Caco-2 (cell line): ENCODE measurements at regions not wholly inside any gene's neighbourhood (a gene's known extent, or its start where the extent isn't known, plus 50 kb on each side); places are given as distances from the start of the nearest gene placed in this dataset.

Source experiments
- BruUV-seq: library from RNA; stranded (reverse); fragments of 400-500 nt; replicated peaks from 2 replicates; lab custom pipeline; 2021; lab: Mats Ljungman, UMichigan
- CTCF ChIA-PET: fragments of 300-600 bp; sonication (Branson Sonifier 250); formaldehyde crosslinking; loops from one replicate; lab custom pipeline; 2022; ENCODE audit warnings: antibody characterized with exemption; lab: Charles Lee
- POLR2A ChIA-PET: fragments of 300-600 bp; sonication (Branson Sonifier 250); formaldehyde crosslinking; loops from one replicate; lab custom pipeline; 2022; ENCODE audit warnings: antibody characterized with exemption; lab: Charles Lee
- DNase-seq, 2 experiments: peaks; one replicate each; pipeline versions ENCODE4 v3.0.0 to v3.0.0-alpha.2; 2020 to 2022
- H3K27me3 ChIP-seq: replicated peaks from 2 replicates; pipeline ENCODE4 v1.6.0; 2011; ENCODE audit warnings: low read length; ENCODE audit not compliant: control insufficient read depth, insufficient read depth
- H3K36me3 ChIP-seq: 2 replicates; pipeline ENCODE4 v1.5.1; 2011; ENCODE audit warnings: low read length; ENCODE audit not compliant: control insufficient read depth, insufficient read depth
- H3K4me1 ChIP-seq: fragments of 250-450 bp; sonication (Bioruptor Pico); 2 replicates; pipeline ENCODE4 v1.5.1; 2020; ENCODE audit warnings: mild to moderate bottlenecking
- H3K4me3 ChIP-seq: 2 replicates; pipeline ENCODE4 v1.5.1; 2011; ENCODE audit warnings: low read depth, mild to moderate bottlenecking, control low read depth, low read length
- H3K9me3 ChIP-seq: fragments of 250-450 bp; sonication (Bioruptor Pico); 2 replicates; pipeline ENCODE4 v1.5.1; 2020; ENCODE audit warnings: mild to moderate bottlenecking, moderate library complexity
- H3K27ac Mint-ChIP-seq: one replicate; pipeline ENCODE4 v1.8.0; 2022; ENCODE audit warnings: mixed read lengths; ENCODE audit not compliant: unreplicated experiment
- H3K27me3 Mint-ChIP-seq: one replicate; pipeline ENCODE4 v1.8.0; 2022; ENCODE audit warnings: mixed read lengths; ENCODE audit not compliant: insufficient read depth, unreplicated experiment
- H3K36me3 Mint-ChIP-seq: one replicate; pipeline ENCODE4 v1.8.0; 2022; ENCODE audit warnings: mild to moderate bottlenecking, mixed read lengths; ENCODE audit not compliant: insufficient read depth, unreplicated experiment
- H3K4me1 Mint-ChIP-seq: one replicate; pipeline ENCODE4 v1.8.0; 2022; ENCODE audit warnings: low read depth, mixed read lengths; ENCODE audit not compliant: unreplicated experiment
- H3K4me3 Mint-ChIP-seq: one replicate; pipeline ENCODE4 v1.8.0; 2022; ENCODE audit warnings: mild to moderate bottlenecking, moderate library complexity, mixed read lengths; ENCODE audit not compliant: unreplicated experiment
- H3K9me3 Mint-ChIP-seq: one replicate; pipeline ENCODE4 v1.8.0; 2022; ENCODE audit warnings: mixed read lengths; ENCODE audit not compliant: unreplicated experiment
- CTCF ChIP-seq, 2 experiments: fragments of 200-600 bp in 1 of 2; IDR thresholded peaks; 1 replicate in 1 of 2; 2 replicates in 1 of 2; pipeline versions ENCODE4 v1.5.1 to v1.8.0; 2011 to 2022; ENCODE audit warnings: antibody characterized with exemption in 1 of 2, control low read depth in 1 of 2, inconsistent platforms in 1 of 2, low read depth in 1 of 2, low read length in 1 of 2, mild to moderate bottlenecking in 1 of 2, moderate library complexity in 1 of 2; ENCODE audit not compliant: insufficient read depth in 1 of 2, severe bottlenecking in 1 of 2, unreplicated experiment in 1 of 2
- intact Hi-C: fragments of 100-400 bp; cut with micrococcal nuclease; formaldehyde crosslinking; loops from one replicate; pipeline ENCODE4 v1.10.0; 2022; ENCODE audit not compliant: unreplicated experiment

- Mint-ChIP-seq H3K4me1 (peaks cover 8% of the 10 kb centered on the region), H3K36me3 (peaks cover 32% of the 10 kb centered on the region), H3K27me3 (no peaks in the 10 kb centered on the region), H3K4me3 (no peak overlapping the region), H3K9me3 (peaks cover 22% of the 10 kb centered on the region), H3K27ac (no peak overlapping the region)
- POLR2A ChIA-PET: no interaction called here
- no peaks in the 10 kb centered on the region for H3K27me3 ChIP-seq
- no peaks in the 10 kb centered on the region; the same call in 1 of the 2 replicates for H3K36me3 ChIP-seq
- no TSS peak for BruUV-seq
- peaks cover 14% of the 10 kb centered on the region; the same call in 1 of the 2 replicates for H3K9me3 ChIP-seq
- TF ChIP-seq CTCF (IDR thresholded peaks at IDR 0.05; ENCODE audit: insufficient read depth in 1 of 2, low read depth in 1 of 2, low read length in 1 of 2, severe bottlenecking in 1 of 2, unreplicated experiment in 1 of 2): no peak
- H3K4me3 ChIP-seq: no peak overlapping the region
- intact Hi-C loops: no loop called here
- H3K4me1 ChIP-seq: no peaks in the 10 kb centered on the region; the same call in 1 of the 2 replicates
- CTCF ChIA-PET: no interaction called here
- no peak for DNase-seq
These were observed 277.4 kb upstream of the RGS6 start for GRCh38 chr14:71654810-71655209.

- DNase-seq: no peak
- BruUV-seq: no TSS peak
- no peak overlapping the region for H3K27ac Mint-ChIP-seq
- H3K36me3 Mint-ChIP-seq: peaks cover 5% of the 10 kb centered on the region
- no peak overlapping the region for H3K4me3 ChIP-seq
- H3K27me3 ChIP-seq: no peaks in the 10 kb centered on the region
- CTCF ChIA-PET: no interaction called here
- no peak for TF ChIP-seq CTCF (IDR thresholded peaks at IDR 0.05; ENCODE audit: insufficient read depth in 1 of 2, low read depth in 1 of 2, low read length in 1 of 2, severe bottlenecking in 1 of 2, unreplicated experiment in 1 of 2)
- intact Hi-C loops: no loop called here
- no peaks in the 10 kb centered on the region for H3K9me3 ChIP-seq
- H3K9me3 Mint-ChIP-seq: no peaks in the 10 kb centered on the region
- no peak overlapping the region for H3K4me3 Mint-ChIP-seq
- no peaks in the 10 kb centered on the region for H3K27me3 Mint-ChIP-seq
- no peaks in the 10 kb centered on the region; the same call in 1 of the 2 replicates for H3K4me1 ChIP-seq
- no peaks in the 10 kb centered on the region; the same call in 1 of the 2 replicates for H3K36me3 ChIP-seq
- POLR2A ChIA-PET: no interaction called here
- peaks cover 8% of the 10 kb centered on the region for H3K4me1 Mint-ChIP-seq
These were observed 273.9 kb upstream of the RGS6 start for GRCh38 chr14:71658261-71658860.

GRCh38 chr14:71659159-71659558 lies 273.1 kb upstream of the RGS6 start:
- Mint-ChIP-seq H3K27me3 (no peaks in the 10 kb centered on the region), H3K27ac (no peak overlapping the region), H3K36me3 (peaks cover 6% of the 10 kb centered on the region), H3K9me3 (no peaks in the 10 kb centered on the region), H3K4me3 (no peak overlapping the region), H3K4me1 (peaks cover 8% of the 10 kb centered on the region)
- H3K4me1 ChIP-seq: no peaks in the 10 kb centered on the region; the same call in 1 of the 2 replicates
- ChIA-PET POLR2A (interaction anchor here (0.6 kb wide), 1 partner anchor 10 kb away, joined by 6 read pairs; no protein-coding TSS in a partner anchor), CTCF (no interaction called here)
- no peaks in the 10 kb centered on the region; the same call in 1 of the 2 replicates for H3K36me3 ChIP-seq
- no peak for TF ChIP-seq CTCF (IDR thresholded peaks at IDR 0.05; ENCODE audit: insufficient read depth in 1 of 2, low read depth in 1 of 2, low read length in 1 of 2, severe bottlenecking in 1 of 2, unreplicated experiment in 1 of 2)
- H3K27me3 ChIP-seq: no peaks in the 10 kb centered on the region
- H3K9me3 ChIP-seq: no peaks in the 10 kb centered on the region
- DNase-seq: no peak
- no peak overlapping the region for H3K4me3 ChIP-seq
- intact Hi-C loops: no loop called here
- no TSS peak for BruUV-seq
